ENCODE measurements at regions not wholly inside any gene's neighbourhood (a gene's known extent, or its start where the extent isn't known, plus 50 kb on each side); places are given as distances from the start of the nearest gene placed in this dataset.

- no peak overlapping the region for H3K23ac ChIP-seq (ENCODE audit: insufficient read length)
- H3K4ac ChIP-seq (replicated peaks; ENCODE audit: insufficient read length, low read depth, low read length), result no peak overlapping the region
- H3K18ac ChIP-seq (ENCODE audit: extremely low read depth, low read length), result no peak overlapping the region
- H2AFZ ChIP-seq (ENCODE audit: low read length), result no peak overlapping the region
- FAIRE-seq (no peak), DNase-seq (ENCODE audit: low read depth in 1 of 2, low spot score in 2 of 2) (no peak)
- no peak overlapping the region for H2BK20ac ChIP-seq (ENCODE audit: low read length)
- H4K20me1 ChIP-seq (replicated peaks in 1 of 2; ENCODE audit: control insufficient read depth in 1 of 2, insufficient read depth in 2 of 2, low read length in 2 of 2), result no peaks in the 10 kb centered on the region
- no peak overlapping the region for H3K4me3 ChIP-seq (ENCODE audit: extremely low read depth in 1 of 4, insufficient read depth in 2 of 4, low read depth in 3 of 4, low read length in 4 of 4)
- no peaks in the 10 kb centered on the region for H3K27me3 ChIP-seq (replicated peaks in 1 of 4; ENCODE audit: control insufficient read depth in 3 of 4, extremely low read depth in 1 of 4, insufficient read depth in 3 of 4, low read length in 3 of 4)
- CTCF ChIA-PET (ENCODE audit: partially characterized antibody), result interaction anchor here (0.6 to 1.4 kb wide), 2 partner anchors 13 to 58 kb away, joined by 3 to 5 read pairs; no protein-coding TSS in a partner anchor
- H3K79me1 ChIP-seq (ENCODE audit: low read depth, low read length), result no peaks in the 10 kb centered on the region
- no peak overlapping the region for H2BK15ac ChIP-seq (ENCODE audit: low read length)
- no peaks in the 10 kb centered on the region for H3K36me3 ChIP-seq (ENCODE audit: control insufficient read depth in 2 of 4, insufficient read depth in 4 of 4, low read length in 3 of 4)
- H2BK5ac ChIP-seq (ENCODE audit: low read depth, low read length), result no peak overlapping the region
- 95% methylated on average over 6 of the region's 6 CpGs; no CpG with 5 or more reads in 1 of the 2 experiments for WGBS, 2 experiments (ENCODE audit: extremely low coverage in 1 of 2, insufficient coverage in 1 of 2, insufficient read length in 1 of 2, insufficient replicate concordance in 2 of 2, low coverage in 1 of 2, low lambda C conversion rate in 2 of 2, missing lambda C conversion rate in 1 of 2)
- no peak overlapping the region for H4K8ac ChIP-seq (ENCODE audit: extremely low read depth, insufficient read depth, low read length)
- no peak overlapping the region for H2AK5ac ChIP-seq (ENCODE audit: low read depth, low read length)
- H3K56ac ChIP-seq (replicated peaks; ENCODE audit: insufficient read length, low read depth, low read length), result no peak overlapping the region
- H3K14ac ChIP-seq (ENCODE audit: insufficient read length), result no peak overlapping the region
- no peak for TF ChIP-seq CHD2 (IDR thresholded peaks at IDR 0.05; ENCODE audit: low read length)
- TF ChIP-seq ATF2 (IDR thresholded peaks at IDR 0.05; ENCODE audit: low read length), result no peak
- no peak for TF ChIP-seq ASH2L (IDR thresholded peaks at IDR 0.05; ENCODE audit: low read length)
- no peak for TF ChIP-seq CEBPB (IDR thresholded peaks at IDR 0.05; ENCODE audit: low read depth, low read length)
- TF ChIP-seq GTF2F1 (IDR thresholded peaks at IDR 0.05; ENCODE audit: borderline replicate concordance, low read depth, low read length), result no peak
- TF ChIP-seq CHD1 (IDR thresholded peaks at IDR 0.05; ENCODE audit: low read depth, low read length), result no peak
- H3K9ac ChIP-seq (replicated peaks in 1 of 4; ENCODE audit: extremely low read depth in 1 of 4, low read depth in 3 of 4, low read length in 3 of 4), result no peak overlapping the region
- no peak overlapping the region for H4K91ac ChIP-seq (replicated peaks; ENCODE audit: insufficient read length, low read length)
- H3K23me2 ChIP-seq (ENCODE audit: low read depth, low read length), result no peaks in the 10 kb centered on the region
- no peak overlapping the region for H2BK12ac ChIP-seq (ENCODE audit: low read depth, low read length)
- no peaks in the 10 kb centered on the region for H3K4me1 ChIP-seq (replicated peaks in 1 of 4; ENCODE audit: control insufficient read depth in 3 of 4, insufficient read depth in 4 of 4, low read length in 3 of 4)
- no peak overlapping the region for H4K5ac ChIP-seq (ENCODE audit: insufficient read length, low read depth, low read length)
- H3K4me2 ChIP-seq (ENCODE audit: insufficient read depth in 1 of 2, low read depth in 2 of 2, low read length in 2 of 2), result no peak overlapping the region
- no peak overlapping the region for H3K27ac ChIP-seq (ENCODE audit: low read depth, low read length)
- H2BK120ac ChIP-seq (replicated peaks; ENCODE audit: low read depth, low read length), result no peak overlapping the region
- no peaks in the 10 kb centered on the region for H3K79me2 ChIP-seq (ENCODE audit: control insufficient read depth in 1 of 2, insufficient read depth in 2 of 2, low read length in 2 of 2)
- POLR2A ChIA-PET (ENCODE audit: partially characterized antibody), result no interaction called here
- no peaks in the 10 kb centered on the region for H3K9me3 ChIP-seq (ENCODE audit: insufficient read depth in 2 of 2, low read depth in 1 of 2, low read length in 1 of 2)
Measured at GRCh38 chr5:97737608-97738007, 554.6 kb upstream of the RIOK2 start.

Data from H1 (cell line).